ENCODE measurements at regions not wholly inside any gene's neighbourhood (a gene's known extent, or its start where the extent isn't known, plus 50 kb on each side); places are given as distances from the start of the nearest gene placed in this dataset.

- TF ChIP-seq, protein P1, sequence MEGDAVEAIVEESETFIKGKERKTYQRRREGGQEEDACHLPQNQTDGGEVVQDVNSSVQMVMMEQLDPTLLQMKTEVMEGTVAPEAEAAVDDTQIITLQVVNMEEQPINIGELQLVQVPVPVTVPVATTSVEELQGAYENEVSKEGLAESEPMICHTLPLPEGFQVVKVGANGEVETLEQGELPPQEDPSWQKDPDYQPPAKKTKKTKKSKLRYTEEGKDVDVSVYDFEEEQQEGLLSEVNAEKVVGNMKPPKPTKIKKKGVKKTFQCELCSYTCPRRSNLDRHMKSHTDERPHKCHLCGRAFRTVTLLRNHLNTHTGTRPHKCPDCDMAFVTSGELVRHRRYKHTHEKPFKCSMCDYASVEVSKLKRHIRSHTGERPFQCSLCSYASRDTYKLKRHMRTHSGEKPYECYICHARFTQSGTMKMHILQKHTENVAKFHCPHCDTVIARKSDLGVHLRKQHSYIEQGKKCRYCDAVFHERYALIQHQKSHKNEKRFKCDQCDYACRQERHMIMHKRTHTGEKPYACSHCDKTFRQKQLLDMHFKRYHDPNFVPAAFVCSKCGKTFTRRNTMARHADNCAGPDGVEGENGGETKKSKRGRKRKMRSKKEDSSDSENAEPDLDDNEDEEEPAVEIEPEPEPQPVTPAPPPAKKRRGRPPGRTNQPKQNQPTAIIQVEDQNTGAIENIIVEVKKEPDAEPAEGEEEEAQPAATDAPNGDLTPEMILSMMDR (IDR thresholded peaks at IDR 0.05), result no peak
These were observed 50.0 kb upstream of the ABL1 start for GRCh38 chr9:130785053-130785452.

More at GRCh38 chr9:130785053-130785452, 50.0 kb upstream of the ABL1 start:
- no peak for DNase-seq
- peaks cover 31% of the 10 kb centered on the region for H3K4me1 Mint-ChIP-seq (ENCODE audit: low read depth)
- peaks cover 15% of the 10 kb centered on the region for H3K36me3 Mint-ChIP-seq (ENCODE audit: low read depth)
- peaks cover 2% of the 10 kb centered on the region; the same call in 1 of the 2 replicates for H3K27me3 Mint-ChIP-seq (ENCODE audit: insufficient read depth)
- peaks cover 15% of the 10 kb centered on the region for H3K9me3 Mint-ChIP-seq
- H3K4me3 Mint-ChIP-seq, result no peak overlapping the region
- no peak overlapping the region for H3K27ac Mint-ChIP-seq
